ENCODE measurements at regions not wholly inside any gene's neighbourhood (a gene's known extent, or its start where the extent isn't known, plus 50 kb on each side); places are given as distances from the start of the nearest gene placed in this dataset.
"Not testable (repeated sequence)": the region's sequence is repeated elsewhere in the genome, so short reads cannot be mapped to it uniquely, and the experiment has no call there.

- DNase-seq: no peak
Observed at GRCh38 chr14:92223025-92223424, 99.9 kb upstream of the SLC24A4 start.

GRCh38 chr14:92224358-92224954 is 98.5 kb upstream of the SLC24A4 start:
- peak; percentile 57 for DNase-seq

GRCh38 chr14:92225731-92226130 is 97.2 kb upstream of the SLC24A4 start:
- DNase-seq: no peak

- DNase-seq: not testable (repeated sequence)
Observed at GRCh38 chr14:92226166-92226565, 96.8 kb upstream of the SLC24A4 start.

GRCh38 chr14:92236243-92236900 is 86.6 kb upstream of the SLC24A4 start:
- no peak for DNase-seq

GRCh38 chr14:92240658-92241057 is 82.3 kb upstream of the SLC24A4 start:
- DNase-seq: no peak

- no peak for DNase-seq
Observed at GRCh38 chr14:92241966-92242595, 80.9 kb upstream of the SLC24A4 start.

- DNase-seq: no peak
Observed at GRCh38 chr14:92244805-92245204, 78.2 kb upstream of the SLC24A4 start.

- no peak for DNase-seq
Observed at GRCh38 chr14:92247341-92247740, 75.6 kb upstream of the SLC24A4 start.

GRCh38 chr14:92247947-92248346 is 75.0 kb upstream of the SLC24A4 start:
- DNase-seq: peak; percentile 15

GRCh38 chr14:92248696-92249095 is 74.3 kb upstream of the SLC24A4 start:
- DNase-seq: no peak

GRCh38 chr14:92250366-92250765 is 72.6 kb upstream of the SLC24A4 start:
- DNase-seq: not testable (repeated sequence)

- peak; percentile 62 for DNase-seq
Observed at GRCh38 chr14:92252323-92252722, 70.6 kb upstream of the SLC24A4 start.

- peak; percentile 77 for DNase-seq
Observed at GRCh38 chr14:92253381-92253894, 69.5 kb upstream of the SLC24A4 start.

GRCh38 chr14:92254786-92255185 is 68.2 kb upstream of the SLC24A4 start:
- DNase-seq: peak; percentile 20

- DNase-seq: no peak
Observed at GRCh38 chr14:92258934-92259333, 64.0 kb upstream of the SLC24A4 start.

- DNase-seq: no peak
Observed at GRCh38 chr14:92259613-92260357, 63.2 kb upstream of the SLC24A4 start.

GRCh38 chr14:92263681-92264080 is 59.3 kb upstream of the SLC24A4 start:
- DNase-seq: no peak

GRCh38 chr14:92264195-92264594 is 58.8 kb upstream of the SLC24A4 start:
- DNase-seq: no peak

GRCh38 chr14:92266216-92266615 is 56.7 kb upstream of the SLC24A4 start:
- DNase-seq: no peak

Data from NCI-H69 (cell line).